Mesothelial cell of epicardium (in vitro differentiated cells): ENCODE measurements at regions not wholly inside any gene's neighbourhood (a gene's known extent, or its start where the extent isn't known, plus 50 kb on each side); places are given as distances from the start of the nearest gene placed in this dataset.
"Not testable (repeated sequence)": the region's sequence is repeated elsewhere in the genome, so short reads cannot be mapped to it uniquely, and the experiment has no call there.

Experiments used
- DNase-seq, 2 experiments: peaks; one replicate each; pipeline ENCODE4 v3.0.0; 2021; ENCODE audit warnings: low spot score in 2 of 2; ENCODE audit not compliant: unreplicated experiment in 2 of 2
- H3K27ac Mint-ChIP-seq: 2 replicates; pipeline ENCODE4 v1.8.0; 2021; ENCODE audit warnings: mixed read lengths
- H3K27me3 Mint-ChIP-seq: 2 replicates; pipeline ENCODE4 v1.8.0; 2021; ENCODE audit warnings: low read depth, mixed read lengths
- H3K36me3 Mint-ChIP-seq: 2 replicates; pipeline ENCODE4 v1.8.0; 2021; ENCODE audit warnings: mixed read lengths
- H3K4me1 Mint-ChIP-seq: 2 replicates; pipeline ENCODE4 v1.8.0; 2021; ENCODE audit warnings: mixed read lengths
- H3K4me3 Mint-ChIP-seq: 2 replicates; pipeline ENCODE4 v1.8.0; 2021; ENCODE audit warnings: mild to moderate bottlenecking, moderate library complexity, mixed read lengths
- H3K9me3 Mint-ChIP-seq: 2 replicates; pipeline ENCODE4 v1.8.0; 2021; ENCODE audit warnings: mixed read lengths
- CTCF ChIP-seq: fragments of 200-600 bp; sonication (generic); IDR thresholded peaks from one replicate; pipeline ENCODE4 v1.5.0; 2021; ENCODE audit warnings: antibody characterized with exemption; ENCODE audit not compliant: unreplicated experiment

DNA sequence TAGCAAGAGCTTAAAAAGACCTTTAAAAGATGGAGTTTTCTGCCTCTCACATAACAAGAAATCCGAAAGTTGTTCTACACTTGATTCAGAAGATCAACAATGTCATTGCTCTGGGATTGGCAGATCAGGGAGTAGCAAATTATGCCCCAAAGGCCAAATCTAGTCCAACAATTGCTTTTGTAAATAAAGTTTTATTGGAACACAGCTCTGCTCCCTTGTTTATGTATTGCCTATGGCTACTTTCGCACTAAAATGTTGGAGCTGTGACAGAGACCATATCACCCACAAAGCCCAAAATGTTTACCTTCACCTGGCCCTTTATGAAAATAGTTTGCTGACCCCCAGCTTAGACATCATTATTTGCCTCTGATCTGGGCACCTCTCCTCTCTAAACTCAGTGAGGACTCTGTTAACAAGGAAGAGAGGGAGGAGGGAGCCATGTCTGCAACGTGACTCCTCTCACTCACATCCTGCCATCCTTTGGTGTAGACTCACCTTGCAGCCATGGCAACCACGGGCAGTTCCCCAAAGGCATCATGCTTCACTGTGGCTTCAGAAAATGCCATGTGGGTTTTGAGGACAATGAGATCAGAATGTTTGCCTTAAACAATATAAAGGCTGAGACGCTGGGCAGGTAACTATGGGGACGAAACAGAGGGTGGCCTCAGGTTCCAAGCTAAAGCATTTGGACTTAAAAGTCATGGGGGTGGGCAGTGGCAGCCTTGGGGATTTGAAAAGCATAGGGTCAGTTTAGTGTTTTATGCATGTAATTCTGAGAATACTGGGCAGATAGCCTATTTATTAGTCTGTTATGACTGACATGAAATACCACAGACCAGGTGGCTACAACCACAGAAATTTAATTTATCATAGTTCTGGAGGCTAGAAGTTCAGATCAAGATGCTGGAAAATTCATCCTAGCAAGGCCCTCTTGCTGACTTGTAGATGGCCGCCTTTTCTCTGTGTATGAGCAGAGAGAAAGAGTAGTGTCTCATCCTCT lies 149.7 kb upstream of the TNFAIP3 start:
- Mint-ChIP-seq H3K4me1 (no peaks in the 10 kb centered on the region), H3K36me3 (no peaks in the 10 kb centered on the region), H3K4me3 (no peak overlapping the region), H3K27ac (no peak overlapping the region), H3K9me3 (no peaks in the 10 kb centered on the region), H3K27me3 (no peaks in the 10 kb centered on the region)
- DNase-seq = no peak
- no peak for TF ChIP-seq CTCF

DNA sequence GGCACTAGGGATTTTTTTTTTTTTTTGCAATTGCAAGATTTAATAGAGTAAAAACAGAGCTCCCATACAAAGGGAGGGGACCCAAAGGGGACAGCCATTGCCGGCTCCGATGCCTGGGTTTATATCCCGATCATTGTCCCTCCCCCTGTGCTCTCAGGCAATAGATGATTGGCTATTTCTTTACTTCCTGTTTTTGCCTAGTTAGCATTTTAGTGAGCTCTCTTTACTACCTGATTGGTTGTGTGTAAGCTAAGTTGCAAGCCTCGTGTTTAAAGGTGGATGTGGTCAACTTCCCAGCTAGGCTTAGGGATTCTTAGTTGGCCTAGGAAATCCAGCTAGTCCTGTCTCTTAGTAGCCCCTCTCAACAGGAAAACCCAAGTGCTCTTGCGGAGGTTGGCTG lies 148.2 kb upstream of the TNFAIP3 start:
- not testable (repeated sequence) for DNase-seq, H3K36me3 Mint-ChIP-seq, H3K4me1 Mint-ChIP-seq, H3K27me3 Mint-ChIP-seq, H3K9me3 Mint-ChIP-seq, H3K4me3 Mint-ChIP-seq, H3K27ac Mint-ChIP-seq

GRCh38 chr6:137722749-137723272 lies 144.2 kb upstream of the TNFAIP3 start:
- no peak for DNase-seq
- H3K27ac Mint-ChIP-seq = no peak overlapping the region
- H3K27me3 Mint-ChIP-seq = no peaks in the 10 kb centered on the region
- no peak for TF ChIP-seq CTCF
- no peak overlapping the region for H3K4me3 Mint-ChIP-seq
- peaks cover 7% of the 10 kb centered on the region for H3K4me1 Mint-ChIP-seq
- no peaks in the 10 kb centered on the region for H3K36me3 Mint-ChIP-seq
- no peaks in the 10 kb centered on the region for H3K9me3 Mint-ChIP-seq

DNA sequence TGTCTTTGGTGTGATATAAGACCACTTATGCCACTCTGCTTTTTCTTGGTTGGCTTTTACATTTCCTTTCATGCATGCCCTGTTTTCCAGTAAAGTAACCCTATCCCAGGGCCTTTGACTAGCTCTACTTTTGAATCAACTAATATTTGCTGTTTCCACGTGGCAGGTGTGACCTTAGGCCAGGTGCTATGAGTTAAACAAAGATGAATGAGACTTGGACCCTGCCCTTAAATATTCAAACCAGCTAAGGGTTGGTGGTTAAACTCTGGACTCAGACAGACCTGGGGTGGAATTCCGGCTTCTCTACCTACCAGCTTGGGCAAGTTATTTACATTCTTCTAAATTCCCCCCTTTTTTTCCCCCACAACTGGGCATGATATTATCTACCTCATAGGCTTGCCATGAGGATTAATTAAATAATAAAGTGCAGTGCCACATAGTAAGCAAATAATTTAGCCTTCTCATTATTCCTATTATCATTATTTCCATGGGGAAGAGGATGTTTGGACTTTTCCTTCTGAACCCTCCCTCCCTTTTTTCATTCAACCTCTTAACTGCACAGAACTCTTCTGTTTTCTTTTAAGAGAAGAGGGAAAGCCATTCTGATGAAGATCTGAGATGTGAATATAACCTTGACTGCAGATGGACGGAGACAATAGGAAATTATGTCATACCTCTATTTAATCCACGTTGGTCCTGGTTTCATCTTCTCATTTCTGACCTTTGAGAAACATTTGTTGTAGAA lies 143.6 kb upstream of the TNFAIP3 start:
- Mint-ChIP-seq H3K27me3 (no peaks in the 10 kb centered on the region), H3K9me3 (no peaks in the 10 kb centered on the region), H3K36me3 (no peaks in the 10 kb centered on the region), H3K27ac (no peak overlapping the region), H3K4me1 (peaks cover 10% of the 10 kb centered on the region), H3K4me3 (no peak overlapping the region)
- TF ChIP-seq CTCF = no peak
- DNase-seq = no peak

DNA sequence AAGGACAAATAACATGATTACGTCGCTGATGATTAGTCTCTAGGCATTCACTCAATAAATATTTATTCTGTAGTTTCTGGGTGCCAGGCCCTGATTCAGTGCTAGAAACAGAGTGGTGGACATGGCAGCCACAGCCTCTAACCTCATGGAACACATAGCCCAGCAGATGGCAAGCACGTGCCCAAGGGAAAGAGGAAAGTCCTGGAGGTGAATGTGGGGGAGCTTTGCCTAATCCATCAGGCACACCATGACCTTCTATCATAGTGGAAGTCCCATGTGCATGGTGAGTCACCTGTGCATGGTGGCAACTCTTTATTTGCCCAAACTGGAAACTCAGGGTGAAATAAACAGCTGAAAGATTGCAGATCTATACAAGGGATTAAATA lies 143.0 kb upstream of the TNFAIP3 start:
- H3K4me1 Mint-ChIP-seq = peaks cover 16% of the 10 kb centered on the region
- H3K9me3 Mint-ChIP-seq = no peaks in the 10 kb centered on the region
- H3K4me3 Mint-ChIP-seq = no peak overlapping the region
- no peak for DNase-seq
- no peaks in the 10 kb centered on the region for H3K27me3 Mint-ChIP-seq
- H3K36me3 Mint-ChIP-seq = no peaks in the 10 kb centered on the region
- no peak for TF ChIP-seq CTCF
- no peak overlapping the region for H3K27ac Mint-ChIP-seq
